HEK293 (cell line): ENCODE measurements at regions not wholly inside any gene's neighbourhood (a gene's known extent, or its start where the extent isn't known, plus 50 kb on each side); places are given as distances from the start of the nearest gene placed in this dataset.

Experiments
- ZBTB7A ChIP-seq: fragments of 450-650 bp; formaldehyde crosslinking; IDR thresholded peaks from 2 replicates; pipeline ENCODE4 v1.5.1; 2016; ENCODE audit warnings: low read depth, missing biosample characterization, missing genetic modification characterization
- ZIC2 ChIP-seq: fragments of 450-650 bp; formaldehyde crosslinking; IDR thresholded peaks from 2 replicates; pipeline ENCODE4 v1.5.1; 2016; ENCODE audit warnings: missing biosample characterization, missing genetic modification characterization
- ZNF239 ChIP-seq: fragments of 450-650 bp; formaldehyde crosslinking; IDR thresholded peaks from 2 replicates; pipeline ENCODE4 v1.5.1; 2016; ENCODE audit warnings: missing biosample characterization, missing genetic modification characterization
- ZNF660 ChIP-seq: fragments of 450-650 bp; IDR thresholded peaks from 2 replicates; pipeline ENCODE4 v1.5.1; 2018; ENCODE audit warnings: missing biosample characterization, mild to moderate bottlenecking, missing genetic modification characterization
- ZNF785 ChIP-seq: fragments of 450-650 bp; formaldehyde crosslinking; IDR thresholded peaks from 2 replicates; pipeline ENCODE4 v1.5.1; 2016; ENCODE audit warnings: missing biosample characterization, missing genetic modification characterization
- TF ChIP-seq, protein P1 (sequence below): fragments of 450-650 bp; formaldehyde crosslinking; IDR thresholded peaks from 2 replicates; pipeline ENCODE4 v1.5.1; 2016; ENCODE audit warnings: missing biosample characterization, missing genetic modification characterization
- TF ChIP-seq, protein P2 (sequence below): sonication (generic); formaldehyde crosslinking; IDR thresholded peaks from 2 replicates; pipeline ENCODE4 v1.8.1; 2022; ENCODE audit warnings: mild to moderate bottlenecking, moderate library complexity, missing genetic modification reagents

DNA sequence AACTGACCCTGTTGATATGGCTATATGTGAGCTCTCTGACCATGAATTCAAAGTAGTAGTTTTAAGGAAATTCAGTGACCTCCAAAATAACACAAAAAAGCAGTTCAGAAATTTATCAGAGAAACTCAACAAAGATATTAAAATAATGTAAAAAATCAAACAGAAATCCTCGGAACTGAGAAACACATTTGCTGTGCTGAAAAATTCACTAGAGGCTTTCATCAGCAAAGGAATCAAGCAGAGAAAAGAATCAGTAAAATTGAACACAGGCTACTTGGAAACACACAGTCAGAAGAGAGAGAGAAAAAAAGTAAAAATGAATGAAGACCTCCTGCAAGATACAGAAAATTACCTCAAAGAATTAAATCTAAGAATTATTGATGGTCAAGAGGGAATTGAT is 417.2 kb downstream of the TMEM232 start:
- TF ChIP-seq, protein P1, sequence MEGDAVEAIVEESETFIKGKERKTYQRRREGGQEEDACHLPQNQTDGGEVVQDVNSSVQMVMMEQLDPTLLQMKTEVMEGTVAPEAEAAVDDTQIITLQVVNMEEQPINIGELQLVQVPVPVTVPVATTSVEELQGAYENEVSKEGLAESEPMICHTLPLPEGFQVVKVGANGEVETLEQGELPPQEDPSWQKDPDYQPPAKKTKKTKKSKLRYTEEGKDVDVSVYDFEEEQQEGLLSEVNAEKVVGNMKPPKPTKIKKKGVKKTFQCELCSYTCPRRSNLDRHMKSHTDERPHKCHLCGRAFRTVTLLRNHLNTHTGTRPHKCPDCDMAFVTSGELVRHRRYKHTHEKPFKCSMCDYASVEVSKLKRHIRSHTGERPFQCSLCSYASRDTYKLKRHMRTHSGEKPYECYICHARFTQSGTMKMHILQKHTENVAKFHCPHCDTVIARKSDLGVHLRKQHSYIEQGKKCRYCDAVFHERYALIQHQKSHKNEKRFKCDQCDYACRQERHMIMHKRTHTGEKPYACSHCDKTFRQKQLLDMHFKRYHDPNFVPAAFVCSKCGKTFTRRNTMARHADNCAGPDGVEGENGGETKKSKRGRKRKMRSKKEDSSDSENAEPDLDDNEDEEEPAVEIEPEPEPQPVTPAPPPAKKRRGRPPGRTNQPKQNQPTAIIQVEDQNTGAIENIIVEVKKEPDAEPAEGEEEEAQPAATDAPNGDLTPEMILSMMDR (tag by site-specific recombination): no peak
- TF ChIP-seq ZBTB7A (tag by site-specific recombination) (no peak), ZNF239 (tag by site-specific recombination) (no peak), ZNF785 (tag by site-specific recombination) (no peak), ZIC2 (no peak), ZNF660 (tag by site-specific recombination) (no peak)
- TF ChIP-seq, protein P2, sequence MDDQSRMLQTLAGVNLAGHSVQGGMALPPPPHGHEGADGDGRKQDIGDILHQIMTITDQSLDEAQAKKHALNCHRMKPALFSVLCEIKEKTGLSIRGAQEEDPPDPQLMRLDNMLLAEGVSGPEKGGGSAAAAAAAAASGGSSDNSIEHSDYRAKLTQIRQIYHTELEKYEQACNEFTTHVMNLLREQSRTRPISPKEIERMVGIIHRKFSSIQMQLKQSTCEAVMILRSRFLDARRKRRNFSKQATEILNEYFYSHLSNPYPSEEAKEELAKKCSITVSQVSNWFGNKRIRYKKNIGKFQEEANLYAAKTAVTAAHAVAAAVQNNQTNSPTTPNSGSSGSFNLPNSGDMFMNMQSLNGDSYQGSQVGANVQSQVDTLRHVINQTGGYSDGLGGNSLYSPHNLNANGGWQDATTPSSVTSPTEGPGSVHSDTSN (CRISPR knock-in tag): no peak
